Neural crest cell (in vitro differentiated cells): ENCODE measurements at regions not wholly inside any gene's neighbourhood (a gene's known extent, or its start where the extent isn't known, plus 50 kb on each side); places are given as distances from the start of the nearest gene placed in this dataset.

Source experiments
- DNase-seq: peaks from one replicate; pipeline ENCODE4 v3.0.0; 2021; ENCODE audit warnings: low read depth, mixed read lengths, low spot score
- H3K27ac Mint-ChIP-seq: one replicate; pipeline ENCODE4 v1.8.0; 2021; ENCODE audit warnings: mild to moderate bottlenecking, mixed read lengths; ENCODE audit not compliant: unreplicated experiment
- H3K27me3 Mint-ChIP-seq: 2 replicates; pipeline ENCODE4 v1.8.0; 2021; ENCODE audit warnings: low read depth, mild to moderate bottlenecking, mixed read lengths
- H3K36me3 Mint-ChIP-seq: 2 replicates; pipeline ENCODE4 v1.8.0; 2021; ENCODE audit warnings: low read depth, mild to moderate bottlenecking, mixed read lengths
- H3K4me1 Mint-ChIP-seq: 2 replicates; pipeline ENCODE4 v1.8.0; 2021; ENCODE audit warnings: mixed read lengths
- H3K4me3 Mint-ChIP-seq: one replicate; pipeline ENCODE4 v1.8.0; 2021; ENCODE audit warnings: mild to moderate bottlenecking, mixed read lengths
- H3K9me3 Mint-ChIP-seq: 2 replicates; pipeline ENCODE4 v1.8.0; 2021; ENCODE audit warnings: mixed read lengths
- TF ChIP-seq, protein P1 (sequence below): fragments of 200-600 bp; sonication (generic); conservative IDR thresholded peaks from 2 replicates; pipeline ENCODE4 v1.5.0; 2021; ENCODE audit warnings: antibody characterized with exemption, mild to moderate bottlenecking

DNA sequence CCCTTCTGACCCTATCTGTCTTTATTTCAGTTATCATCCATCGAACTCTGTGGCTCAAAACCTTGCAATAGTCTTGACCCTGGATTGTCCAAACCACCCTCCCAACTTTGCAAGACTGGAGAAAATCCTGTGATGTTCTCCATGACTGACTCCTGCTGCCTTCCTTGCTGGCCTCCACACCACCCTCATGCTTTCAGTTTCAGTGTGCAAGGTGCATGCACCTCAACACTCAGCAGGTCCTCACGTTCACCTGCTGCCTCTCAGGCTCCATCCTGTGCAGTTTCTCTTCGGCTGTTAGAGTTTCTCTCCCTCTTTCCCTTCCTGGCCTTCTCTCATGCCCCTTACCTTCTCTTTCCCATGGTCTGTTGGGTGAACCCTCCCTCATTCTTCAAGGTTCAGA lies 59.4 kb upstream of the ASIC2 start:
- Mint-ChIP-seq H3K9me3 (no peaks in the 10 kb centered on the region), H3K4me3 (no peak overlapping the region), H3K4me1 (no peaks in the 10 kb centered on the region), H3K36me3 (no peaks in the 10 kb centered on the region), H3K27me3 (peaks cover 44% of the 10 kb centered on the region), H3K27ac (no peak overlapping the region)
- no peak for DNase-seq
- TF ChIP-seq, protein P1, sequence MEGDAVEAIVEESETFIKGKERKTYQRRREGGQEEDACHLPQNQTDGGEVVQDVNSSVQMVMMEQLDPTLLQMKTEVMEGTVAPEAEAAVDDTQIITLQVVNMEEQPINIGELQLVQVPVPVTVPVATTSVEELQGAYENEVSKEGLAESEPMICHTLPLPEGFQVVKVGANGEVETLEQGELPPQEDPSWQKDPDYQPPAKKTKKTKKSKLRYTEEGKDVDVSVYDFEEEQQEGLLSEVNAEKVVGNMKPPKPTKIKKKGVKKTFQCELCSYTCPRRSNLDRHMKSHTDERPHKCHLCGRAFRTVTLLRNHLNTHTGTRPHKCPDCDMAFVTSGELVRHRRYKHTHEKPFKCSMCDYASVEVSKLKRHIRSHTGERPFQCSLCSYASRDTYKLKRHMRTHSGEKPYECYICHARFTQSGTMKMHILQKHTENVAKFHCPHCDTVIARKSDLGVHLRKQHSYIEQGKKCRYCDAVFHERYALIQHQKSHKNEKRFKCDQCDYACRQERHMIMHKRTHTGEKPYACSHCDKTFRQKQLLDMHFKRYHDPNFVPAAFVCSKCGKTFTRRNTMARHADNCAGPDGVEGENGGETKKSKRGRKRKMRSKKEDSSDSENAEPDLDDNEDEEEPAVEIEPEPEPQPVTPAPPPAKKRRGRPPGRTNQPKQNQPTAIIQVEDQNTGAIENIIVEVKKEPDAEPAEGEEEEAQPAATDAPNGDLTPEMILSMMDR, result no peak

GRCh38 chr17:33356266-33356665 lies 63.2 kb upstream of the ASIC2 start:
- peaks cover 56% of the 10 kb centered on the region for H3K27me3 Mint-ChIP-seq
- no peaks in the 10 kb centered on the region for H3K36me3 Mint-ChIP-seq
- peaks cover 3% of the 10 kb centered on the region for H3K9me3 Mint-ChIP-seq
- no peak overlapping the region for H3K4me3 Mint-ChIP-seq
- no peak for DNase-seq
- H3K27ac Mint-ChIP-seq, result no peak overlapping the region
- TF ChIP-seq, protein P1, result no peak
- no peaks in the 10 kb centered on the region for H3K4me1 Mint-ChIP-seq

- Mint-ChIP-seq H3K9me3 (peaks cover 6% of the 10 kb centered on the region), H3K4me1 (peaks cover 14% of the 10 kb centered on the region), H3K27ac (no peak overlapping the region), H3K4me3 (no peak overlapping the region), H3K27me3 (peaks cover 36% of the 10 kb centered on the region), H3K36me3 (no peaks in the 10 kb centered on the region)
- no peak for DNase-seq
- TF ChIP-seq, protein P1, result no peak
These were observed 70.4 kb upstream of the ASIC2 start for GRCh38 chr17:33363475-33363874.

DNA sequence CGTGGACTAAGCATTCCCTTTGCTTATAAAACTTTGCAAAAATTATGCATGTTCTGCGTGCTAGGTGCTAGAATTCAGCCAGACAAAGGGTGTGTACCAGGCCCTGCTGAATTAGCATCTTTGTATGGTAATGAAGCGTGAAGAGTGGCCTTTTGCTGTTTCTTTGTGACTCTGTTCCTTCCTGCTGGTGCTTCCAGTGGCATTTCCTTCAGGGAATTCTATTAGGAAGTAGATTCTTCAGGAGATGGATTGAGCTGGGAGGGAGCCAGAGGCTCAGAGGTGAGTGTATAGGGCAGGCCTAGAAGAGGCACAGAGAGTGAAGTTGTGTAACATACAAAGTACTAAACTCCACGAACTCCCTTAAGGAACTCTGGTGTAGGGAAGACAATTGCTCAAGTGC lies 73.9 kb upstream of the ASIC2 start:
- Mint-ChIP-seq H3K4me3 (no peak overlapping the region), H3K9me3 (peaks cover 3% of the 10 kb centered on the region), H3K27me3 (peaks cover 15% of the 10 kb centered on the region), H3K4me1 (peaks cover 14% of the 10 kb centered on the region), H3K27ac (peak overlapping the region; percentile 29), H3K36me3 (no peaks in the 10 kb centered on the region)
- DNase-seq, result no peak
- TF ChIP-seq, protein P1, result no peak

DNA sequence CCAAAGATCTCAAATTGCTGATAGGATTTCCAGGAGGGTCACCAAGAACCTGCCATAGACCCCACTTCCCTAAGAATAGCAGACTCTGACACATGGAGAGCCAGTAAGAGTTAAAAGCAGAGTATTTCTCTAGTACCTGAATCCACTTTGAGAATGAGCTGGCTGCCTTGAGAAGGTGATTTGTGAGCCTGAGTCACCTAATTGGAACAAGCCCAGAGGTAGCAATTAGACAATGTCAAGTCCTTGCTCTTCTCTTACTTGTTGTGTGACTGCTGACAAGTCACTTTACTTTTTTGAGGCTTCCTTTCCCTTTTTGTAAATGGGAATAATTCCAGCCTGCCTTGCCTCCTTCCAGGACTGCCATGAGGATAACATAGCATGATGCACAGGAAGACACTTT lies 76.1 kb upstream of the ASIC2 start:
- H3K36me3 Mint-ChIP-seq, result no peaks in the 10 kb centered on the region
- peaks cover 7% of the 10 kb centered on the region for H3K27me3 Mint-ChIP-seq
- H3K4me3 Mint-ChIP-seq, result no peak overlapping the region
- DNase-seq, result no peak
- H3K9me3 Mint-ChIP-seq, result peaks cover 3% of the 10 kb centered on the region
- no peak overlapping the region for H3K27ac Mint-ChIP-seq
- TF ChIP-seq, protein P1, result no peak
- H3K4me1 Mint-ChIP-seq, result peaks cover 10% of the 10 kb centered on the region

- TF ChIP-seq, protein P1, result no peak
- no peak for DNase-seq
- H3K4me1 Mint-ChIP-seq, result peaks cover 10% of the 10 kb centered on the region
- no peak overlapping the region for H3K4me3 Mint-ChIP-seq
- no peak overlapping the region for H3K27ac Mint-ChIP-seq
- H3K27me3 Mint-ChIP-seq, result no peaks in the 10 kb centered on the region
- no peaks in the 10 kb centered on the region for H3K36me3 Mint-ChIP-seq
- H3K9me3 Mint-ChIP-seq, result peaks cover 3% of the 10 kb centered on the region
These were observed 76.8 kb upstream of the ASIC2 start for GRCh38 chr17:33369876-33370275.
